Neutrophil (primary cell): ENCODE measurements at regions not wholly inside any gene's neighbourhood (a gene's known extent, or its start where the extent isn't known, plus 50 kb on each side); places are given as distances from the start of the nearest gene placed in this dataset.

Source experiments
- H3K27ac ChIP-seq: fragments of 200-600 bp; sonication (generic); 2 replicates; pipeline ENCODE4 v1.5.1; 2016; ENCODE audit warnings: mild to moderate bottlenecking, moderate library complexity
- H3K27me3 ChIP-seq: fragments of 200-600 bp; sonication (generic); 2 replicates; pipeline ENCODE4 v1.6.0; 2016; ENCODE audit warnings: mild to moderate bottlenecking
- H3K36me3 ChIP-seq: fragments of 200-600 bp; sonication (generic); 2 replicates; pipeline ENCODE4 v1.5.1; 2017
- H3K4me1 ChIP-seq, 2 experiments: fragments of 200-600 bp in 1 of 2; sonication (generic) in 1 of 2; 1 replicate in 1 of 2; 2 replicates in 1 of 2; pipeline versions ENCODE4 v1.5.1 to v1.6.1; 2013 to 2016; ENCODE audit warnings: low read depth in 1 of 2, low read length in 1 of 2, mild to moderate bottlenecking in 1 of 2, moderate library complexity in 1 of 2; ENCODE audit not compliant: control insufficient read depth in 1 of 2, insufficient read depth in 1 of 2
- H3K4me3 ChIP-seq, 2 experiments: fragments of 200-600 bp in 1 of 2; sonication (generic) in 1 of 2; 1 replicate in 1 of 2; 2 replicates in 1 of 2; pipeline ENCODE4 v1.5.1; 2013 to 2016; ENCODE audit warnings: low read depth in 1 of 2, low read length in 1 of 2, mild to moderate bottlenecking in 1 of 2, moderate library complexity in 1 of 2
- H3K9me3 ChIP-seq: fragments of 200-600 bp; sonication (generic); 2 replicates; pipeline ENCODE4 v1.5.1; 2016
- CTCF ChIP-seq: fragments of 200-600 bp; sonication (generic); IDR thresholded peaks from 2 replicates; pipeline ENCODE4 v1.5.1; 2016; ENCODE audit warnings: antibody characterized with exemption

GRCh38 chrX:111020283-111020682, 75.7 kb upstream of the PAK3 start:
- no peak for TF ChIP-seq CTCF
- H3K4me1 ChIP-seq: no peaks in the 10 kb centered on the region

GRCh38 chrX:111013778-111014455, 82.1 kb upstream of the PAK3 start:
- Histone ChIP-seq H3K9me3 (no peaks in the 10 kb centered on the region), H3K27me3 (peaks cover 7% of the 10 kb centered on the region), H3K36me3 (no peaks in the 10 kb centered on the region), H3K4me3 (no peak overlapping the region), H3K27ac (no peak overlapping the region), H3K4me1 (peaks cover 15 to 17% of the 10 kb centered on the region in 2 experiments)
- no peak for TF ChIP-seq CTCF

More at GRCh38 chrX:111020283-111020682, 75.7 kb upstream of the PAK3 start:
- Histone ChIP-seq H3K27me3 (peaks cover 5% of the 10 kb centered on the region), H3K9me3 (no peaks in the 10 kb centered on the region), H3K36me3 (no peaks in the 10 kb centered on the region), H3K4me3 (no peak overlapping the region), H3K27ac (no peak overlapping the region)

GRCh38 chrX:111010111-111010510, 85.9 kb upstream of the PAK3 start:
- Histone ChIP-seq H3K9me3 (no peaks in the 10 kb centered on the region), H3K36me3 (no peaks in the 10 kb centered on the region), H3K4me1 (peaks cover 19 to 32% of the 10 kb centered on the region in 2 experiments), H3K27ac (no peak overlapping the region), H3K27me3 (peaks cover 10% of the 10 kb centered on the region), H3K4me3 (no peak overlapping the region)
- no peak for TF ChIP-seq CTCF

GRCh38 chrX:111009256-111009655, 86.7 kb upstream of the PAK3 start:
- H3K9me3 ChIP-seq: no peaks in the 10 kb centered on the region
- H3K4me3 ChIP-seq: no peak overlapping the region
- no peak for TF ChIP-seq CTCF
- H3K27me3 ChIP-seq: peaks cover 12% of the 10 kb centered on the region
- peaks cover 19 to 32% of the 10 kb centered on the region in 2 experiments for H3K4me1 ChIP-seq
- no peaks in the 10 kb centered on the region for H3K36me3 ChIP-seq
- H3K27ac ChIP-seq: no peak overlapping the region

GRCh38 chrX:111008126-111008525, 87.9 kb upstream of the PAK3 start:
- no peak for TF ChIP-seq CTCF
- Histone ChIP-seq H3K36me3 (no peaks in the 10 kb centered on the region), H3K27me3 (peaks cover 23% of the 10 kb centered on the region), H3K4me3 (no peak overlapping the region), H3K9me3 (no peaks in the 10 kb centered on the region), H3K27ac (no peak overlapping the region), H3K4me1 (peaks cover 19 to 32% of the 10 kb centered on the region in 2 experiments)
